HL-60 (cell line): ENCODE measurements at regions not wholly inside any gene's neighbourhood (a gene's known extent, or its start where the extent isn't known, plus 50 kb on each side); places are given as distances from the start of the nearest gene placed in this dataset.

Source experiments
- DNase-seq, 2 experiments: peaks; one replicate each; pipeline ENCODE4 v3.0.0-alpha.2; 2010 to 2020; ENCODE audit warnings: low read depth in 1 of 2, low spot score in 1 of 2
- H3K27ac ChIP-seq: fragments of 250-450 bp; sonication (Bioruptor Pico); replicated peaks from 2 replicates; pipeline ENCODE4 v1.5.1; 2020; ENCODE audit warnings: mild to moderate bottlenecking, moderate library complexity
- H3K27me3 ChIP-seq: fragments of 250-450 bp; sonication (Bioruptor Pico); 2 replicates; pipeline ENCODE4 v1.5.1; 2021; ENCODE audit warnings: mild to moderate bottlenecking, moderate library complexity; ENCODE audit not compliant: insufficient read depth, poor library complexity, severe bottlenecking
- H3K4me3 ChIP-seq: replicated peaks from 2 replicates; pipeline ENCODE4 v1.5.1; 2011; ENCODE audit warnings: mild to moderate bottlenecking, control low read depth, low read length; ENCODE audit not compliant: insufficient read depth
- CTCF ChIP-seq: IDR thresholded peaks from one replicate; pipeline ENCODE4 v1.5.1; 2011; ENCODE audit warnings: low read length, control low read depth, inconsistent platforms; ENCODE audit not compliant: insufficient read depth
- GABPA ChIP-seq: IDR thresholded peaks from 2 replicates; pipeline ENCODE4 v1.6.1; 2012; ENCODE audit warnings: low read depth
- POLR2AphosphoS5 ChIP-seq: IDR thresholded peaks from 2 replicates; pipeline ENCODE4 v1.6.1; 2012; ENCODE audit warnings: low read depth
- REST ChIP-seq: IDR thresholded peaks from 2 replicates; pipeline ENCODE4 v1.6.1; 2012; ENCODE audit warnings: low read depth; ENCODE audit not compliant: insufficient replicate concordance
- SPI1 ChIP-seq: IDR thresholded peaks from 2 replicates; pipeline ENCODE4 v1.6.1; 2012; ENCODE audit warnings: low read depth, mild to moderate bottlenecking, borderline replicate concordance

- no peak overlapping the region for H3K4me3 ChIP-seq
- TF ChIP-seq REST (no peak), POLR2AphosphoS5 (no peak), SPI1 (no peak), CTCF (no peak), GABPA (no peak)
- no peak for DNase-seq
- no peaks in the 10 kb centered on the region for H3K27me3 ChIP-seq
- no peak overlapping the region for H3K27ac ChIP-seq
These were observed 61.2 kb upstream of the GPC1 start for GRCh38 chr2:240374085-240374907.

DNA sequence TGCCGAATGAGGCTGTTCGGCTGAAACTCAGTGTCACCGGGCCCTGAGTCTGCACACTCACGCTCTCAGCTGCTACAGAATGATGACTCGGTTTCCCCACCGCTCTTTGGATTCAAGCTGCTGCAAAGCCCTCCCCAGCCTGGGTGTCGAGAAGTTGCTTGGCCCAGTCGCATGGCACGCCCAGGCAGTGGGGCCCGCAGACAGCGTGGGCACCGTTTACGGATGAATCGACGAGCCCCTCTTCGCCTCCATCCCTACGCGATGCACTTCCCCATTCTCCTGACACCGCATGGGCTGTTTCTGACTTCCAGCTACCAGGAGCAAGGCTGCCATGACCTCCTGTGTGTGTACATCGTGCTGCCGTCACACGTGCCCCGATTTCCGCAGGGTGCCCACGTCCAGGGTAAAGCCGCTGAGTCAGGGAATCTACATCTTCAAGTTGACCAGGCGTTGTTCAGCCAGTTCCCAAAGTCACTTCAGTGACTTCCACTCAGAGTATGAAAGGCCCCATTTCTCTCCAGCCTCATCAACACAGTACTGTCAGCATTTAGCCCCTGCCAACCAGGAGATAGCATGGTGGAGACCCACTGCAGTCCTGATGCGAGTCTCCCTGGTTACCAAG, 60.3 kb upstream of the GPC1 start:
- no peak for DNase-seq
- Histone ChIP-seq H3K4me3 (no peak overlapping the region), H3K27ac (no peak overlapping the region), H3K27me3 (no peaks in the 10 kb centered on the region)
- TF ChIP-seq POLR2AphosphoS5, result no peak
- TF ChIP-seq GABPA, result no peak

GRCh38 chr2:240376739-240377138, 58.7 kb upstream of the GPC1 start:
- Histone ChIP-seq H3K27ac (no peak overlapping the region), H3K4me3 (no peak overlapping the region), H3K27me3 (no peaks in the 10 kb centered on the region)
- no peak for DNase-seq
- no peak for TF ChIP-seq REST
- TF ChIP-seq CTCF, result no peak
- TF ChIP-seq POLR2AphosphoS5, result no peak
- TF ChIP-seq SPI1, result no peak
- no peak for TF ChIP-seq GABPA

- no peak for DNase-seq
- no peak for TF ChIP-seq CTCF
- no peak for TF ChIP-seq GABPA
- no peak for TF ChIP-seq SPI1
- no peaks in the 10 kb centered on the region for H3K27me3 ChIP-seq
- no peak overlapping the region for H3K27ac ChIP-seq
- H3K4me3 ChIP-seq, result no peak overlapping the region
These were observed 58.1 kb upstream of the GPC1 start for GRCh38 chr2:240377366-240377765.
